Activated naive CD4-positive, alpha-beta T cell treated with Interleukin-2 at 50 U/mL for 16 hours (primary cell): ENCODE measurements at regions not wholly inside any gene's neighbourhood (a gene's known extent, or its start where the extent isn't known, plus 50 kb on each side); places are given as distances from the start of the nearest gene placed in this dataset.
A peak's percentile ranks its signal among the peaks of the same experiment; 100 is the strongest.
"Not testable (repeated sequence)": the region's sequence is repeated elsewhere in the genome, so short reads cannot be mapped to it uniquely, and the experiment has no call there.

Experiments used
- DNase-seq: peaks from one replicate; pipeline ENCODE4 v3.0.0-alpha.2; 2020

DNA sequence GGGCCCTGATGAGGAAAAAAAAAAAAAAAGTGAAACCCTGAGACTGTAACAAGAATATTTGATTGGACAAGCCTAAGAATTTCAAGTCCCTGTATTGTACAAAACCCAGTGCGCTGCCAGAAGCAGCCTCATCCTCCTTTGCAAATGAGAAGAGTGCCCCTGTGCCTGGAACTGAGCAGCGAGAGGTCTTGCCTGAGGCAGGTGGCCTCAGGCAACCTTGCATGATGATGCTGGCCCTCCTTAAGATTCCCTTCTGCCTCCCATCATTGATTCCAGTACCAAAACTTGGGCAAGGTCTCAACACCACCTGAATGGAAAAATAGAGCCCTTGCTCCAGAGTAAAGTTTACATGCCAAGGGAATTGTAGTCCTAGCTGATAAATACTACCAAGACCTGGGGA, 129.6 kb upstream of the RAB4A start:
- DNase-seq, result no peak

DNA sequence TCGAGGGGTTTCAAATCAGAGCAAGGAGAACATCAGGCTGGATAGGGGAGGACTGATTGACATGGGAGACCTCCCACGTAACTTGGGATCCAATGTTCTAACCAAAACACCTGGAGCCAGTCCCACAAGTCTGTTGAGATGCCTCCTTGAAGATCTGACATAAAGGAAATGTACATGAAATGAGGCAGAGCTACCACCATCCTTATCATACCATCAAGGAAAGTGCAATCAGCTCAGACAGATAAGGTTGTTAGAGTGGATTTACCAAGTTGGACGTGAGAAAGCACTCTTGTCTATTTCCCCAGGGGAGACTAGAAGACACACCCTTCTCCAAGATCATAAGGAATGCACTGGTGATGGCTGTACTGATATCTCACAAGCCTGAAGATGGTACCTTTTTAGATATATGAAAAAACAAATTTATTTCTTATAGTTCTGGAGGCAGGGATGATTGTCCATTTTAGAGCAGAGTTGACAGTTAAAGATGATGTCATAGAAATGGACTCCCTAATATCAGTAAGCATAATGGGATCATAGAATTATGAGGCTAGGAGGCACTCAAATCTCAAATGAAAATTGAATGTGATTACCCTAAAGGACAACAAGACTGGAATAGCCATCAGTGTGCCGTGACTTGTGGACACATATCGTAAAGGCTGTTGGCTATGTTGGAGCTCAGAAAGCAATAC, 129.1 kb upstream of the RAB4A start:
- no peak for DNase-seq

DNA sequence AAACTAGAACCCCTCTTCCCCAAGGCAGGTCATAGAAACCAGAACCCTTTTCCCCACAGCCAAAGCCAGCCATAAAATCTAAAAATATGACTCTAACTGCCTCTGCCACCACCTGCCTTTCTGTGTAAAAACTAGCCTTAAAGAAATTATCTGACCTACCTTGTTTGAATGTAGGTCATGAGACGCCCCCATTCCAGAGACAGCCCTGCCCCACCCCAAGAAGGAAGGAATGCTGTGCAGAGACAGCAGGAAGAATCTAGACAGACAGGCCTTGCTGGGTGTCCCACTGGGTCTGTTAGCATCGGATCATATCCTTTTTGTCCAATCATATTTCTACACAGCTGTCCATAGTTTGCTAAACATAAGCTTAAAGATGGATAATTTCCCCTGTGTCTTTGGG, 128.4 kb upstream of the RAB4A start:
- no peak for DNase-seq

DNA sequence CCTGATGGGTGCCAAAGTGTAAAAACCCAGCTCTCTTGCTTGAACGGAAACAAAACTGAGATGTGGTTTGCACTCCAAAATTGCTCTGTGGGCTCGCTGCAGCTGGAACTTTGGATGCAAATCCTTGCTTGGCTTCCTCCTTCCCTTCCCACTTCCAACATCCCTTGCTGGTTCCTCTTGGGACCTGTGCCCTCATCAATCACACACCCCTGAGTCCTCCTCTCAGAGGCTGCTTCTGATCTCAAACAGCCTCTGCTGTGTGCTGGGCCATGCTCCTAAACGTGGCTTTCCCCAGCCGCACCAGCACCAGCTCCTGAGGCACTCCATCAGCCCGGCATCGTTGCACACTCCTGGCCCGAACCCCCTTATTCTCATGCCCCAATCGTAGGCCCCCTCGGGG, 124.3 kb upstream of the RAB4A start:
- no peak for DNase-seq

DNA sequence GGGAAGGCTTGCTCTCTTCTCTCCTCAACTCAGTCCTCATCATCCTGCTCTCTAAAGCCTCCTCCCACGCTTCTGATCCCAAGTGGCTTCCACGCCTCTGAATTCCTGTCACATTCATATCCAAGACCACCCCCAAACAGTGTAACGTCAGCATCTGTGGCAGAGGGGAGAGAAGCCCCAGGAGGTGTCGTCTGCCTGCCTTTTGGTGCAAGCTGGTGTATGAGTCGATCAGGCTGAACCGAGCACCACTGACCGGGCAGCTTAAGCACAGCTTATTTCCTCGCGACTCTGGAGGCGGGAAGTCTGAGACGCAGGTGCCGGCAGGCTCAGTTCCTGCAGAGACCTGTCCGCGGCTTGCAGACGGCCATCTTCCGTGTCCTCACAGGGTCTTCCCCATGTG, 123.8 kb upstream of the RAB4A start:
- DNase-seq, result no peak

DNA sequence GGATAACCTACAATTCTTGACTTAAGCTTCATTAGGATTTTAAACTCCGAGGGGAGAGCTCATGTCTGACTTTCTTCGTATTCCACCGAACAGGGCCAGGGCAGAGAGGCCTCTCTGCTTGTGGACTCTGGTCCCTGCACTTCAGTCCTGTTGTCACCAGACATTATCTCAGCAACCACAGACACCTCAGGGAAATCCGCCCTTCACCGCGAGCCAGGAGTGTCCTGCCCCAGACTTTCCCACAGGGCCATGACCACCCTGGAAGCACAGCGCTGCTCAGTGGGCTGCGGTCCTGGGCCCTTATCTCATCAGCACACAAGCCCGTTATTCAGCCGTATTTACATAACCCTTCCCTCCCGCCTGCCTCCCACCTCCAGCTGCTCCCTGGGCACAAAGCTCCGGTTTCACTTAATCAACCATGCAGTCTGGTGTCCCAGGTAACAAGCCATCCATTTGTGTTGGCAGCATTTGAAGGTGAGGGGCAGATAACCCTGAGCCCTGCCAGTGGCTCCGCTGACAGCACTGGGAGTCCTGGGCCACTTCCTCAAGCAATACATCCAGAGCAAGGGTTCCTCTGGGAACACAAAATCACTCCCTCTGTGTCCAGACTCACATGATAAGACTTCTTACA, 122.8 kb upstream of the RAB4A start:
- no peak for DNase-seq

DNA sequence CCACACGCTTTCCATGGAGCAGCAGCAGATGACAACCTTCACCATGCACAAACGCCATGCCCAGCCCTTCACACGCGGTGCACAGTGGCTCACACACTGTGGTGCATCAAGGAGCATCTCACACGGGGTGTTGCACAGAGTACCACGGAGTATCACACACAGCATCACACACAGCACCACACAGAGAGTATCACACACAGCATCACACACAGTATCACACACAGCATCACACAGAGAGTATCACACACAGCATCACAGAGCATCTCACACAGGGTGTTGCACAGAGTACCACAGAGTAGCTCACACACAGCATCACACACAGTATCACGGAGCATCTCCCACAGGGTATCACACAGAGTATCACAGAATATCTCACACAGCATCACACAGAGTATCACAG, 122.2 kb upstream of the RAB4A start:
- DNase-seq, result no peak

DNA sequence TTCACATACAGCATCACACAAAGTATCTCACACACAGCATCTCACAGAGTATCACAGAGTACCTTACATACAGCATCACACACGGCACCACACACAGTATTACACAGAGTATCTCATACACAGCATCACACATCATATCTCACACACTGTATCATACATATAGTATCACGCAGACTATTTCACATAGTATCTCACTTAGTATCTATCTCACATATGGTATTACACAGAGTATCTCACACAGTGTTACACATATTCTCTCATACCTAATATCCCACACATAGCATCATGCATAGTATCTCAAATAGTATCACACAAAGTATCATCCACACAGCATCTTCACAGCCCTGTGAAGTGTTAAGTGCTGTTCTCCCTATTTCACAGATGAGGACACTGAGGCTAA, 121.5 kb upstream of the RAB4A start:
- no peak for DNase-seq

DNA sequence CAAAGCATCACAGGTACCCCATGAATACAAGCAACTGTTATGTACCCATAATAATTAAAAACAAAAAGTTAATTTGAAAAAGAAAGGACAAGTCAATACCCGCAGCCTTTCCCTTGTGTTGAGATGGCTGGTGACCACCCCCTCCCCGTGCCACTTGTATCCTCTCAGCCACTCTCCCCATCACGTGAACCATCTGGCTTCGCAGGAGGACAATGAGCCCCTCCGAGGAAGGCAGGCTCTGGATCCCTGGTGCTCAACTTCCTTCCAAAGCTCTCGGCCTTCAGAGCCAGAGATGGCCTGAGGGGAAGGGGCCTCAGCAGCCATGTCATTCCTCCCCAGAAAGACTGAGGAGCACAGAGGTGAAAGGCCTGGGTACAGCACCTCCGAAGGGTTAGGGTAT, 120.4 kb upstream of the RAB4A start:
- DNase-seq, result no peak

DNA sequence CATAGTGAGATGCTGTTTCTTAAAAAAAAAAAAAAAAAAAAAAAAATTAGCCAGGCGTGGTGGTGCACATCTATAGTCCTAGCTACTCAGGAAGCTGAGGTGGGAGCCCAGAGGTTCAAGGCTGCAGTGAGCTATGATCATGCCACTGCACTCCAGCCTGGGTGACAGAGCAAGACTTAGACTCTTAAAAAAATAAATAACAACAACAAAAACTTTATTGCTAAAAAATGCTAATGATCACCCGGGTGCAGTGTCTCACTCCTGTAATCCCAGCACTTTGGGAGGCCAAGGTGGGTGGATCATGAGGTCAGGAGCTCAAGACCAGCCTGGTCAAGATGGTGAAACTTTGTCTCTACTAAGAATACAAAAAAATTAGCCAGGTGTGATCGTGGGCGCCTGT, 119.5 kb upstream of the RAB4A start:
- DNase-seq, result not testable (repeated sequence)

DNA sequence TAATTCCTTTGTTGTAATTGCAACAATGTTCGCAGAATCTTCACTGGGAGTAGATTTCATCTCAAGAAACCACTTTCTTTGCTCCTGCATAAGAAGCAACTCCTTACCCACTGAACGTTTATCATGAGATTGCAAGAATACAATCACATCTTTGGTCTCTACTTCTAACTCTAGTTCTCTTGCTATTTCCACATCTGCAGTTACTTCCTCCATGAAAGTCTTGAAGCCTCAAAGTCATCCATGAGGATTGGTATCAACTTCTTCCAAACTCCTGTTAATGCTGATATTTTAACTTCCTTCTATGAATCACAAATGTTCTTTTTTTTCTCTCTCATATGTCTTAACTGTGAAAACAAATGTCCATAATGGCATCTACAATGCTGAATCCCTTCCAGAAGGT, 118.6 kb upstream of the RAB4A start:
- DNase-seq, result no peak

DNA sequence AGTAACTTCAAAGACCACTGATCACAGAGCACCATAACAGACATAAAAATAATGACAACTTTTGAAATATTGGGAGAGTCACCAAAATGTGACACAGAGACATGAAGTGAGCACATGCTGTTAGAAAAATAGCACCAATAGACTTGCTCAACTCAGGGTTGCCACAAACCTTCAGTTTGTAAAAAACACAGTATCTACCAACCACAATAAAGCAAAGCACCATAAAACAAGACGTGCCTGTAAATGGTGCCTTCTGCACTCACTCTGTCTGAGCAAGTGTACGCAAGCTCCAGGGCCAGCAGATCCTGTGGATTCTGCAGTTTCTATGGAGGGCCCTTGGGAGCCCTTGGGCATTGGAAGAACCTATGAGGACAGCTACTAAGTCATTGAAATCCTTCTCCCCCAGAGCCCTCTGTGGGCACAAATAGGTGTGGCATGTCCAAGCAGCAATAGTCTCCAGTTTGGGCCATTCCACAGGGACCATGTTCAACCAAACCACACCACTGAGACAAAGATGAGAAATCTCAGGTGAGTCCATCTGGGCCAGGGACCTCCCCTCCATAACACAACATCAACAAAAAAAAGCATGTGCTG, 116.9 kb upstream of the RAB4A start:
- no peak for DNase-seq

DNA sequence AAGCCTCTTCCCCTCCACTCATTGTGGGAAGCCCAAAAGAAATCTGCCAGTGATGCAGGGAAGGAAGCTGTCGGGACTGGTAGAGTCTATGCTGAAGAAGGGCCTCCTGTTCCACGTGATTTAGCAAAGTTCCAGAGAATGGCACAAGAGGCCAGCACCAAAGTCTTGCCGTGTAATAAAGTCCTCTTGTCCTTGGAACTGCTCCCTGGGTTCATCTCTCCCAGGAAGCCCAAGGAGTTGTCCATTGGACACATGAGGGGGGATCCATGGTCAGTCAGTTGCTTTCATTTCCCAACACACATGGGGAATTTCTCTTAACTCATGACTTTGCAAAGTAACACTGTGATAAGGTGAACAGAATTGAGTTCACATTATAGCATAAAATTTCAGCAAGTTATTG, 116.1 kb upstream of the RAB4A start:
- no peak for DNase-seq

DNA sequence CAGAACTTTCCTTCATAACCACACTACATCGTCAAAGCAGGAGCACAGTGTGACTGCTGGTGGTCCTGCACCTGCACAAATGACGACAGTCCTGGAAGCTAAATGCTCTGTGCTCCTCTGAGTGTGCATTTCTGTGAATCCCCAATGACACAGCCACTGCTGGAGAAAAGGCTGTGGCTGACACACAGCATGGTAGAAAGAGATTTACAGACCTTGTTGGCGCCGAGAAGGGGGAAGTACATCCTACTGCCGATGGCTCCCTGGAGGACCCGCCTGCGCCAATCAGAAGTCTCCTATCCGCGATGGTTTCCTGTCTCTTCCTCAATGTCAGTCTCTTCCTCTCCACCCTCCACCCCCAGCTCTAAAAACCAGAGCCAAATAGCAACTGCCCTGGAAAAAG, 115.4 kb upstream of the RAB4A start:
- peak; percentile 9 for DNase-seq

DNA sequence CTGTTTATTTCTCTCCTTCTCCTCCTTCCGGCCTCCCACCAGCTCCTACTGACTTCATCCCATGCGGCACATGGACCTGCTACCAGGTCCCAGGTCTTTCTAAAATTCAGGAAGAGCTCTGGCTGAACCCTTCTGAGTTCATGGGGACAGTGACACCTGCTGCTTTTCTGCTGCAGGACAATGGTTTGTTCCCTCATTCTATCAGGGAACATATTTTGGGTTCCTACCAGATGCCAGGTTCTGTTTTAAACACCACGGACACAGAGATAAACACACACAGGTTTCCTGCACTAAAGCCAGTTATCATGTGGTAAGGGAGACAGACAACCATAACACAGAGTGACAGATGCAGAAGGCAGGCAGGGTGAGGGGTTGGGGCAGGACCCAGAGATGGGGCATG, 114.0 kb upstream of the RAB4A start:
- no peak for DNase-seq

DNA sequence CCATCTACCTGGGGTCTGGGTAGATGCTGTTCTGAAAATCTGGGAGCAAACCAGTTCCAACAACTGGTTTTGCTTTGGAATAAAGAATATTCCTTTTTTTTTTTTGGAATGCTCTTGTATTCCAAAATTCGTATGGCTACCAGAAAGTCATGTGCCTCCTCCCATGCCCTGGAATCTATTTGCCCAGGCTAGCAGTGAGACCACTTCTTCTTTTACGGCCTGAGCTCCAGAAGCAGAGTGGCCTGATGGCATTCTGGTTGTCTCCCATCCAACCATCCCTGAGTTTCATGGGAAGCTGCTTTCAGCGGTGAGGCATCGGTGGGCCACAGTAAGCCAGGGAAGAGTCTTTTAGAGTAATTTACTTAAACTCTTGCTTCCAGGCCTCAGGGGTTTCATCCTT, 113.4 kb upstream of the RAB4A start:
- no peak for DNase-seq

DNA sequence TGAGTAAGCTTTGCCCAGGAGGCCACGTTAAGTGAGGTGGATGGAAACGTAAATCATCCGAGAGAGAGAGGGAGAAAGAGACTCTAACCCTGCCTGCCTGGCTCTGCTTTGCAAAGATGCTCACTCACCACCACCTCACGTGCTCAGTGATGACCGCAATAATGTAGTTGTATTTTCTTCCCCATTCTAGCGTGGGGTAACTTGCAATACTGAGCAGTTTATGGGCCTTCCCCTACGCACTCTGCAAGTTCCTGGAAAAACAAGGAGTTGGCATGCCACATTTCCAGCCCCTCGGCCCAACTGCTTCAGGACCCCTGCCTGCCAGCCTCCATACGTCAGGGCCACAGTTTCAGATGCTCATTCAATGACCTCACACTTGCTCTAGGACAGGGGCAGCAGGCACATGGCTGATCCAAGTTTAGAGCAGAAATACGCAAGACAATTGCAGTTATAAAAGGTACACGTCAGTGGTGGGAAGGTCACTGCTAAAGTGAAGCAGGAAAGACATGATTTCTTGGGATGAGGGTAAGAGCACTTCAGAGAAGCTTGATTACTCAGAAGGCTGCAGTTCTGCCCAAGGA, 112.5 kb upstream of the RAB4A start:
- DNase-seq, result no peak

DNA sequence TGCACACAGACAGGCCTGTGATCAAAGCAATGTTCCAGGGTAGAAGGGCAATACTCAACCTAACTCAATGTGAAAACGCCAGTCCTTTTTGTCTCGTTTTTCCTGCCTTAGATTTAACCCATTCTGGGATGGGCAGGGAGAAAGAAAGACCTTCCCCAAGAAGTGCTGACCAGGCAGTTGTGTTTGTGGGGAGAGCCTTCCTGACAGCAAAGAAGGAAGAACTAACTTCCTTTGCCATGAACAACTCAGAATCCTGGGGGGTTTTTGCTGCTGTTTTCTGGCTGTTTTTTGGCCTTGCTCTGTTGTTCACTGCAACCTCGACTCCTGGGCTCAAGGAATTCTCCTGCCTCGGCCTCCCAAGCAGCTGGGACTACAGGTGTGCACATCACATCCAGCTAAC, 112.0 kb upstream of the RAB4A start:
- no peak for DNase-seq

DNA sequence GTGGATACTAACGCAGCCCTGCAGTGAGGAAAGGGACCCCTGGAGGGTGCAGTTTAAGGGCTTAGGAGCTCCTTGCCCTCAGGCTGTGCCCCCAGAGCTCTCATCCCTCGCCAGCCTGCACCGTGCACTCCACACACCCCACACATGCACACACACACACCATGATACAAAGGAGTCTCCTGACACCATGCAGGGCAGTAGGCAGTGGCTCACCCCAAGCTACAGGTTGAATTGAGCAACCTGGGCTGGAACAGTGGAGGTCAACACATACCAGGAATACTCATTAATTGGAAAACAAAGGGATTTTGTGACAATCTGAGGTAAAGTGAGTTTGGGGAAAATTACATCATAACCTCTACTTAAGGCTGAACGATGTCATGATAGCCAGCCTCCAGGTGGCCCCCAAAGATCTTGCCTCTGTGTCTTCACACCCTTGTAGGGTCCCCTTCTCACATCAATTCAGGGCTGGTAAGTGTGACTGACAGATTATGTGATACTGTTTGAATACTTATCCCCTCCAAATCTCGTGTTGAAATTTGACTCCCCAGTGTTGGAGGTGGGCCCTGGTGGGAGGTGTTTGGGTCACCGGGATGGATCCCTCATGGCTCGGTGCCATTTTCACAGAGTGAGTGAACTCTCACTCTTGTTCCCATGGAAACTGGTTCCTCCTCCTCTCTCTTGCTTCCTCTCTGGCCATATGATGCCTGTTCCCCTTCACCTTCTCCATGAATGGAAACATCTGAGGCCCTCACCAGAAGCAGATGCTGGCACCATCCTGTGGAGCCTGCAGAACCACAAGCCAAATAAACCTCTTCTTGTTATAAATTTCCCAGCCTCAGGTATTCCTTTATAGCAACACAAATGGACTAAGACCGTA, 111.0 kb upstream of the RAB4A start:
- DNase-seq, result no peak

DNA sequence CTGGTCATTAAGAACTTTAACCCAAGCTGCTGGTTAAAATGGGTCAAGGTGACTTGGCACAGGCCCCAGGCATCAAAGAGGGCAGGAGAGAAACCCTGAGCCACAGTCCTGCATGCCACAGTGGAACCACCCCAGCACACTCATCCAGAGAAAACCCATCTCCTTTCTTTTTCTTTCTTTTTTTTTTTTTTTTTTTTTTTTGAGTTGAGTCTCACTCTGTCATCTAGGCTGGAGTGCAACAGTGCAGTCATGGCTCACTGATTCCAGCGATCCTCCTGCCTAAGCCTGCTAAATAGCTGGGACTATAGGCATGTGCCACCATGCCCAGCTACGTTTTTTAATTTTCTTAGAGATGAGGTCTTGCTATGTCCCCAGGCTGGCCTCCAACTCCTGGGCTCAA, 109.2 kb upstream of the RAB4A start:
- DNase-seq, result no peak

DNA sequence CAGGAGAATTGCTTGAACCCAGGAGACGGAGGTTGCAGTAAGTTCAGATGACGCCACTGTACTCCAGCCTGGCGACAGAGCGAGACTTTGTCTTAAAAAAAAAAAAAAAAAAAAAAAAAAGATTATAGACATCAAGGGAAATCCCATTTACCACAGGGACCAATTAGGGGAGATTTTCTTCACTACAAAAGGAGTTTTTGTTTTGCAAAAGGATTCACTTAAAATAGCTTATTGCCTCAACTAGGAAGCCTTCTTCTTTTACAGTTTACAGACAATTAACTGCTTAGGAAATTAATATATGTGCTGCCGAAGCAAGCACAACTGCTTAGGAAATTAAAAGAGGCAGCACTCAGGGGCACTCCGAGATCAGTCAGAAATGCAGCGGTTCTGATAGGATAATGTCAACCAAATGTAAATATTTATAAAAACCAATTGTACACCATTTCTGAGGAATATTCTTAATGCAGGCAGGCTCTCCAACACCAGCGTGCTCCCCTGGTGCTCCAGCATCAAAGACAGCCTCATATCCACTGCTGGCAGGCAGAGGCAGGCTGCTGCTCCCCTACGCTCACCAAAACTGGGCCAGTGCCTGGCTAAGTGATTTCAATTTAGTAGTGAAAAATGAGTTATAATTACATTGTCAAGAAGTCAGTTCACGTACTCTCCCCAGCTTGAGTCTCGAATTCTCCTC, 107.9 kb upstream of the RAB4A start:
- DNase-seq, result no peak

DNA sequence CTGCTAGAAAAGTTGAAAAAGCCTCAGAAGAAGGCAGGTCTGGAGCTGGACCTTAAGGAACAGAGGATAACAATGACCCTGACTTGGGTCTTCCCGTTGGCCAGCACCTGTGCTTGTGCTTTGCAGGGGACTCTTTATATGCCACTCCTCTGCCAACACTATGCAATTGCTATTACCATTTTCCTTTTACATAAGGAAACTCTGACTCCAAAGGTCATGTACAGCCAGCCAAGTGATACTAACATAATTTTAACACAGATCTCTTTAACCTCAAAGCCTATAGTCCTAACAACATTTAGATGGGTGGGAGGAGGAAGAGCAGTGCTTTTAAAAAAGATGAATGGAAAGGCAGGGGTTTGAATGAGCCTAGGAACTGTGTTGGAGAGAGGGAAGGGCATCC, 106.6 kb upstream of the RAB4A start:
- DNase-seq, result no peak
